22Rv1 (cell line): ENCODE measurements at regions not wholly inside any gene's neighbourhood (a gene's known extent, or its start where the extent isn't known, plus 50 kb on each side); places are given as distances from the start of the nearest gene placed in this dataset.

ENCODE experiments used
- H3K27ac ChIP-seq: fragments of 450-650 bp; 2 replicates; pipeline ENCODE4 v1.5.1; 2017
- ZFX ChIP-seq: fragments of 450-650 bp; IDR thresholded peaks from 2 replicates; pipeline ENCODE4 v1.6.1; 2017; ENCODE audit warnings: antibody characterized with exemption, borderline replicate concordance
- TF ChIP-seq, protein P1 (sequence below): fragments of 450-650 bp; IDR thresholded peaks from 2 replicates; pipeline ENCODE4 v1.5.1; 2017; ENCODE audit warnings: mild to moderate bottlenecking

DNA sequence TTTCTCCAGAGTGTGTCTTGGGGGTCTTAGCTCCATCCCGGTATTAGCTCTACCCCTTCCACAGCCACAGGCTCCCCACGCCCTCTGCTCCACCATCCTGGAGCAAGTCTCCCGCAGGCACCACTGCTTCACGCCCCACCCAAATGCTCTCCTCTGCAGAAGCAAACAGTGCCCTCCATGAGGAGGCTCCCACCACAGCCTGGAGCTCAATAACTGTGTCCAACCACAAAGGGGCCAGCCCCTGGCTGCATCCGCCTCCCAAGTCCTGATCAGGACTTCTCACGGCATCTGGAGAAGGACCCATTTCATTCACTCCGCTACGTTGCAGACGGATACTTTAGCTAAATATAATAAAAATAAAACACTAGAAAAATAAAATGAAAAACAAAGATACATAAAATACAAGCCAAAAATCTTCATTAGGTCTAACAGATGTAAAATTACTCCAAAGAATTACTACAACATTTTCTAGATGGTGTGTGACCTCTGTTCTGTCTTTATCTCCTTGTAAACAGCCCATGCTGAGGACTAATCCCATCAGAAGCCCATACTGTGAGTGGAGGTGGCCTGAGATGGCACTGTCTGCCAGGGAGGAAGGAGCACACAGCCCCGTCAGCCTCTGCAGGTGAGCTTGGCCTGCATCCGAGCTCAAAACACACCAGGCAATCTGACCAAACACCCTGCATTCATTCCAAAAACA lies 210.8 kb upstream of the RAB6C start:
- H3K27ac ChIP-seq = no peak overlapping the region
- no peak for TF ChIP-seq ZFX
- TF ChIP-seq, protein P1, sequence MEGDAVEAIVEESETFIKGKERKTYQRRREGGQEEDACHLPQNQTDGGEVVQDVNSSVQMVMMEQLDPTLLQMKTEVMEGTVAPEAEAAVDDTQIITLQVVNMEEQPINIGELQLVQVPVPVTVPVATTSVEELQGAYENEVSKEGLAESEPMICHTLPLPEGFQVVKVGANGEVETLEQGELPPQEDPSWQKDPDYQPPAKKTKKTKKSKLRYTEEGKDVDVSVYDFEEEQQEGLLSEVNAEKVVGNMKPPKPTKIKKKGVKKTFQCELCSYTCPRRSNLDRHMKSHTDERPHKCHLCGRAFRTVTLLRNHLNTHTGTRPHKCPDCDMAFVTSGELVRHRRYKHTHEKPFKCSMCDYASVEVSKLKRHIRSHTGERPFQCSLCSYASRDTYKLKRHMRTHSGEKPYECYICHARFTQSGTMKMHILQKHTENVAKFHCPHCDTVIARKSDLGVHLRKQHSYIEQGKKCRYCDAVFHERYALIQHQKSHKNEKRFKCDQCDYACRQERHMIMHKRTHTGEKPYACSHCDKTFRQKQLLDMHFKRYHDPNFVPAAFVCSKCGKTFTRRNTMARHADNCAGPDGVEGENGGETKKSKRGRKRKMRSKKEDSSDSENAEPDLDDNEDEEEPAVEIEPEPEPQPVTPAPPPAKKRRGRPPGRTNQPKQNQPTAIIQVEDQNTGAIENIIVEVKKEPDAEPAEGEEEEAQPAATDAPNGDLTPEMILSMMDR = no peak

DNA sequence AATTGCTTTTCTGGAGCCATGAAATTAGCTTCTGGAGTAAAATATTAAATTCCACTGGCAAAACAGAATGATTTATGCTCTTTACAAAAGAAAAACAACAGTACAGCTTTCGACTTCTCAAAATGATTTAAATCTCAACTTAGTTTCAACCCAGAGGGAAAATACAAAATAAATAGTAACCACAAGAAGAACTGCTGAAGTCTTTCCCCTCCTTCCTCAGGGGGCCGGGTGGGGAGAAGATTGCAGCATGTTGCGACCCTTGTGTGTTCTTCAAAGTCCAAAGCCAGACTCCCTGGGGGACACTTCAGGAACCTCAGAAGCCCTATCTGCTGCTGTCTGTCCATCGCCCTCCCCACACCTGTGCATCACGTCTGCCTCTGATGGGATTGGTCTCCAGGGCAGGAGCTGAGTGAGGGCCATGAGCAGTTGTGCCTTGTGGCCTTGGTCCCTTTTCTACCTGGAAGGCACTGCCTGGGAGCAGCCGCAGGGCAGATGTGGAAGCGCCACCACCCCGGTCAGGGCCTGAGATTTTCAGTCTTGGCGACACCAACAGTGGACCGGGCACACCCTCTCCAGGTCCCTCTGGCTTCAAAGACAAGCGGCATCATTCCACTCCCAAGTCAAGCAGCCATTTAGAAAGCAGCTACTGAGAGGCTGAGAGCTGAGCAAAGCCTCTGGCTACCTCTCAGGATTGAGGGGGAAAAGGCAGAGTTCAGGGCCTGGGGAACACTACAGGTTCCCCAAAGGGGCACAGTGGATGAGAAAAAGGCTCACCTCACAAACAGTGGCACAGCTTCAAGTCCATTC lies 210.1 kb upstream of the RAB6C start:
- H3K27ac ChIP-seq = no peak overlapping the region
- TF ChIP-seq, protein P1 = no peak
- TF ChIP-seq ZFX = no peak

DNA sequence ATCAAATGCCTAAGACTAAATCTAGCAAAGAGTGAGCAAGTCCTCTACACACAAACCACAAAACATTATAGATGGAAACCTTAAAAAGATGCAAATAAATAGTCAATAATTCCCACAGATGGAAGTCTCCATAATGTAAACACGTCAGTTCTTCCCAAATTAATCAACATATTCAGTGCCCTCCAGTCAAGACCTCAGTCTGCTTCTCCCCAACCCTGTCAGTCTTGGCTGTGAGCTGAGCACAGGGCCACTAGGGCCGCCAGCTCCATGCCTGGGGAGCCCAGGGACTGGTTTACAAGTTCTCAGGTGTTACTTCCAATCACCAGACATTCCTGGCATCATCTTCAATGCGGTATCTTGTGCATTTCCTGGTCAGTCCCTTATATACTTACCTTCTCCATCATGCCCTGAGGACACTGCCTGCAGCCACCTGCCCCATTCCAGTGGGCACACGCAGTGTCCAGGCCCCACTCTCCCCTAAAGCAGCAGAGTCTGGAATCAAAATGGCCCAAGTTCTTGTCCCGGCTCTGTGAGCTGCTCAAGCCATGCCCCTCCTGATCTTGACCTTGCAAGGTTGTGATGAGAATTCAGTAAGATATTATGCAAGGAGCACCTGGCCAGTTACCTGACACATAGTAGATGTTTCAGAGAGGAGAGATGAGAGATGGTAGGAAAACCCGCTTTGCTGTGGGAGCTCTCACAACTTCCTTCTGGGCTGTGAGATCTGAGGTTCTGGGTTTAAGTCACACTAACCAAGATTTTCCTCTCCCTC lies 207.9 kb upstream of the RAB6C start:
- H3K27ac ChIP-seq = no peak overlapping the region
- TF ChIP-seq ZFX = no peak
- TF ChIP-seq, protein P1 = no peak

DNA sequence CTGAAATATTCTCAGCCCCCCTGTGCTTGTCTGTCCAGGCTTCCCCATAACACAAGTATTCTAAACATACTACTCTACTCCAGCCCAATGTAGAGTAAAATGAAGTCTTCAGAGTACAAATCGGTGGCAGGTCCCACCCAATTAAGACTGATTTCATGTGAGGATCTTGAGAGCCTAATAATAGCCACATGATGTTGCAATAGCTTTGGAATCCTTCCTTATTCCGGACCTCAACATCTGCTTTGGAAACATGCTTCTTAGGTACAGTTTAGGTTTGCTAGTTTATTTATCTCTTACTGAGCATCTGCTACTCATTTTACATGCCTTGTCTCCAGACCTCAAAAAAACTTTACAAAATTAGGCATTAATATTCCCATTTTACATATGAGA lies 207.3 kb upstream of the RAB6C start:
- no peak for TF ChIP-seq ZFX
- TF ChIP-seq, protein P1 = no peak
- no peak overlapping the region for H3K27ac ChIP-seq

DNA sequence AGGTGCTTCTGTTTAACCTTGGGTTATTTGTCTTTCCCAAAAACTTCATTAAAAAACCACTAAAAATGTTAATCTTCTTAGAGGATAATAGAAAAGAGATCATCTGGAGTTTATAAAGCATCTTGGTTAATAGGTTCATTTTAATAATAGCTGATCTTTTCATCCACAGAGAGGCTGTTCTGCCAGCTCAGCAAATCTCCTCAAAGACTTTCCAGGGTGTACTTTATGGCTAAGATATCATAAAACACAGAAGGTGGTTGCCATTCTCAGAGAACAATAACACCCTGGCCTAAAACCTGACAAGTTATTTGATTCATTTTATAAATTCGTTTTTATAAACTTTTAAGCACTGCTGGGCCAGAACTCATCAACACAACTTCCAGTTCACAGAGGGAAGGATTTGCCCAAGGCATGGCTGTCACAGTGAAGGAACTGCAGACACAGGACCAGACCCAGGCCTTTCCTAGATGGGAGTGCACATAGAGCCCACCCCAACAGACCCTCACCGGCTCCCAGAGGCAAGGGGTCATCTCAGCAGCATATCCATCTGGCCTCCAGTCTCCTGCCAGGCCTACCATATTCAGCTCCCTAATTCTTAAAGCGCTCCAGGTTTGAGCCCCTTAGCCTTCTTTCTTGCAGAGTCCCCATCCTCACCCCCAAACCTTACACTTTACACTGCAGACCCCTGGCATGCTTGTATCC lies 203.4 kb upstream of the RAB6C start:
- H3K27ac ChIP-seq = no peak overlapping the region
- TF ChIP-seq, protein P1 = no peak
- TF ChIP-seq ZFX = no peak

DNA sequence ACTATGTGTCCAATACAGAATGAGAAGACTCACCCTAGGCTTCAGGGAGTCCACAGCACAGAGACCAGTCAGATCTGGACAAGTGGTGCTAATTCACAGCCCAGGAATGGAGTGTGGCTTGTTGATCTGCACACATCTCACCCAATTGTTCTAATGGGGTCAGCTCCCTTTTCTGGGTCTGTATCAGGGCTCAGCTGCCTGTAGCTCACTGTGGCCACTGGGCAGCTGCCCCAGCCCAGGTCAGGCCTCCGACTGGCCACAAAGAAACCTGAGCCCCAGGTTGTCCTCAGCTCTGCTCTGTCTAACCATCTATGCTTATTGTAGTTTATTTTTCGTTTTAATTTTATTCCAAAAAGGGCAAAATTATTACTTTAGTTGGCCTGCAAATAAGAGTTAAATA lies 202.3 kb upstream of the RAB6C start:
- no peak for TF ChIP-seq ZFX
- TF ChIP-seq, protein P1 = no peak
- no peak overlapping the region for H3K27ac ChIP-seq
